HG02623 (cell line): ENCODE measurements at regions not wholly inside any gene's neighbourhood (a gene's known extent, or its start where the extent isn't known, plus 50 kb on each side); places are given as distances from the start of the nearest gene placed in this dataset.
A peak's percentile ranks its signal among the peaks of the same experiment; 100 is the strongest.

Experiments
- ATAC-seq: cut with Tn5 transposase; IDR thresholded peaks from one replicate; pipeline ENCODE4 v1.9.1; 2021; ENCODE audit warnings: moderate library complexity; ENCODE audit not compliant: unreplicated experiment

DNA sequence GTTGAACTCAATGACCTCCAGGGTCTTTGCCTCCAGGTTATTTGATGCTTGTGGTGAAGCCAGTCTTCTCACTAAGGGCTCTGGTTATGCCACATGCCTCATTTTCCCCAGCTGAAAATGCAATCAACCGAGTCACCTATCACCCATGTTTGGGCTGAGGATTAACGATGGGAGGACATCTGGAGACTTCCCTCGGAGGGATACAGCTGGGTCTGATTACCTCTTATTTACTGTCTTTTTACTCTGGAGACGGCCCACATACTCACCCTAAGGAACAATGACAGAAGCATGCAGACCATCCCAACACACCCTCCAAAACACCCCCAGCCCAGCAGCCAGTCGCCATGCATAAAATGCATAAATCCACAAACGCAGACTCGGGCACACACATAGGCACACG is 187.4 kb downstream of the OPA1 start:
- ATAC-seq = no peak

DNA sequence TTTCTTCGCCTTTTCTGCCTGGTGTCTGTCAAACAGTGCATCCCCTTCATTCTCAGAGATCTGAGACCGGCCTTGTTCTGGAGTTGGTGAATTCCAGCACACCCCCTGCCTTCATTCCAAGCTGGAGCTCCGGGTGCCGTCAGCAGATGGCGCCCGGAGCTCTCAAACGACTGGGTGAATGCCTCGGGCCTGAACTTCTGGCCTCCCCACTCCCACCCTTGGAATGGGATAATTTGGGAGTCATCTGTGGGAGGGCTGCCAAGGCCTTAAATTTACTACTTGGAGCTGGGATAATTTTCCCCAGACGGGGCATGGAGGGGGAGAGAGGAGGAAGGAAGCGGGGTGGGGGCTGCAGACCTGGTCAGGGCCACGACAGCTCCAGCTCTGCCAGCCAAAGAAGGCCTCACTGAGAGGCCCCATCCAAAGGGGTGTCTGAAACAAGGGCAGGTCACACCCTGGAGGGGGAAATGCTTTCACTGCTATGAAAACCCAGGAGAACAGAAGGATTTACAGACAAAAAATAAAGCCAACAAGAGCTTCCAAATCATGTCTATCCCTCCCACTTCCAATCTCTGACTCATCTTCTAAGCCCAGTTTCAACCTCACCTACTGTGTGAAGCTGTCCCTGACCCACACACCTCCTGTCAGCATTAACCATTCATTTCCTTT is 187.9 kb downstream of the OPA1 start:
- no peak for ATAC-seq

DNA sequence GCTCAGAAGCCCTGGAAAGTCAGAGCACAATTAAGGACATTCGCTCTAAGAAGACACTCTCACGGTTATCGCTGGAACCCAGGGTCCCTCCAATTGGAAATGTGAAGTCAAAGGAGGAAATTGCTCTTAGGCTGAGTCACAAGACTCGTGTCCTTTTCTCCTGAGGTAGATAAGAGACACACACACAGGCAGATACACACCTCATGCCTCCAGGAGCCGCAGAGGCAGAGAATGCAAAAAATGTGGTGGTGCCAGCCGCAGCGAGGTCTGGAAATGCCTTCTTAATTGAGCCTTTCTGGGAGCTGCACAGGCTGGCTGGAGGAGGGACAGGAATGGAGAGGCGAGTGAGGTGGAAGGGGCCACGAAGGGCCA is 189.3 kb downstream of the OPA1 start:
- ATAC-seq = no peak

DNA sequence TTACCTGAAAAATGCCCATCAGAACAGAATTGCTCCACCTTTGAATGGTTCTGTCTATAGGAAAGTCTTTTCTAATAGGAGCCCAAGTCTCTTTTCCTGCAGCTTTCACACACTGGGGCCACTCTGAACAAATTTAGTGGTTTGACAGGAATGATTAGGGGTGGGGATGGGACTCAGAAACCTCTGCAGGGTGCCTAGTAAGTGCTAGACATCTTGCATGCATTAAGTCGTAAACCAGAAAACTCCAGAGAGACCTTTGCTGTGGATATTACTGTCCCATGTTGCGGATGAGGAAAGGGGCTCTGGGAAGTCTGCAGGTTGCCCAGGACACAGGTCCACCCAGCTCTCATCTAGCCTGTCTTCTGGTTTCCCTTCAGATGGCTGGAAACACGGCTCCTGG is 189.7 kb downstream of the OPA1 start:
- ATAC-seq = no peak

DNA sequence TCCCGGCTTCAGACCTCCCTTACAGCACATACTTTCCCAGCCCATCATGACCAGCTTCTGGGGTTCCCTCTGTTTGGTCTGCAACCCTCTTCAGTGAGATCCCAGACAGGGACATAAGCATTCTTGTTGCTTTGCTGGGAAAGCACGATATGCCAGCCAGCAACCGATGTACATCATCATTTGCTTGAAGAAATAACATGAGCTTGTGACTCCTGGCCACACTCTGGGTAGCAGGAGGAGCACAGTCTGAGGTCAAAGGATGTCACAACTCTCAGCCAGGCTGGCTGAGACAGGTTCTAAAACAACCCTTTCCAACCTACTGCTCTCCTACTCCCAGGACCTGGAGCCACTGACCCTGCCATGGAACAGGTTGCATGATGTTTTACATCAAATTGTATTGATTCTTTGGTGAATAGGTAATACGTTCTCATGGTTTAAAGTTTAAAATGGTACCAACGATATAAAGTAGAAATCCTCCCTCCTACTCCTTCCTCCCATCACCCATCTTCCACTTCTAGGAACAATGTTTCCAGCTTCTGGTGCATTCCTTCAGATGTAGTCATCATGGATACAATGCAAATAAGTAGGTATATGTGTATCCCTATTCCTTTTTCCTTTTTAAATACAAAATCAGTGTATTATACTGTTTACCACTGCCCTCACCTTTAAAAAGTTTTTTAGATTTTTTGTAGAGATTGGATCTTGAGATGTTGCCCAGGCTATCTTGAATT is 190.3 kb downstream of the OPA1 start:
- no peak for ATAC-seq

DNA sequence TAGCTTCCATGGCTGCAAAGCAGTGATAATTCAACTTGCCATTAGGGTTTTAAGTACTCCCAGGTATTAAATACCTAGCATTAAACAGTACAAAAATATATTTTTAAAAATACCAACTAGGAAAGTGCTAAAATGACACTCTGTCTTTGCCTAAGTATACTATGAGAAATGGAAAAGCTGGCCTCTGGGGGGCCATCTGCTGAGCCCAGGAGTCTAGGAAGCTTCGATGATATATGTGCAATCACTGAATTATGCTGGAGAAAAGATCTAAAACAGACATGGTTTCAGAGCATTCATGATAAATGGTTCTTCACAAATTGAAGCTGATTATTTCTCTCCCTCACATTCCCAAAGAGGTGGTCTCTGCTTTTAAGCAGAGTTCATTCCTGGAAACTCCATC is 191.8 kb downstream of the OPA1 start:
- ATAC-seq = no peak

DNA sequence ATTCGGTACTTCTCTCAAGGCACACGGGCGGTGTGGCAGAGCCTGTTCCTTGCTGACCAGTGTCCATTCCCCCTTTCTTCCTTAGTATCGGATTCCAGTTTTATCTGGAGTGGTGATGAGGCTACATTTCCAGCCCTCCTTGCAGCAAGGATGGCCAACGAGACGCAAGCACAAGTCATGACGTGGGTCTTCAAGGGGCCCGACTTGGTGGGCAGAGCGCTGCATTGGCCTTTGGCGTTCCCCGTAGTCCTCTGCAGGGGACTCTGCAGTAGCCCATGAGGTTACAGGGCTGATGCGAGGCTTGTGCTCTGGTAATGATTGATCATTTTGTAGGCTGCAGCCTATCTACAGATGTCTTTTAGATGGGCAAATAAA is 194.5 kb downstream of the OPA1 start:
- ATAC-seq = no peak

DNA sequence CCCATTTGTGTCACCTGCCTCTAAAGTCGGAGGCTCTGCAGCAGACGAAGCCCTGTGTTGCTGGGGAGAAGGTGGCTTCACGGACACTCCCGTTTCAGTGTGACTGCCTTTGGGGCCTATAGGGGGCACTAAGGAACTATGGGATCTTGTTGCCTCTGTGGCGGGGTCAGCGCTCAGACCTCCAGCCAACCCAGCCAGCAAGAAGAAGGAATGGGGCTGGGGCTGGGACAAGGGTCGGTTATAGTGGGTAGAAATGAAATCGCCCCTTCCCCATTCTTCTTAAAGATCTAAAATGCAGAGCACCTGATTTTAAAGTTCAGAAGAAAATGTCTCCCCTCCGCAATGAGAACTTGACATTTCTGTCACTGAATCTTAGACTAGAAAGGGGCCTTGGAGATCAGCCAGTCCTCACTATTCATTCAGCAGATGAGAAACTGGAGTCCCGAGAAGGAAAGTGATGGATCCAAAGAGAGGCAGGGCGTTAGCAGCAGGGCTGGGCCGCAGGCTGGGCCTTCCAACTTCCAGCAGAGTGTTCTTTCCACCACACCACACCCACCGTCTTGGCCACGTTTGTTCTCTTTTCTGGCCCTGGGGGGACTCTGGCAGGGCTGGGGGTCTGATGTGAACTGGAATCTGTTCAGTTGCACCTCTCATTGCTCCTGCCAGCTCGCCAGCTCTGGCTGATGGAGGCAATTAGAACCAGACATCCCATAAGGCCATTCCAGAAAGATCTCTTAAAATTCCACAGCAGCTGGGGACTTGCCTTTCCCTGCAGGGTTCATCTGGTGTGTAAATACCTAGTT is 195.4 kb downstream of the OPA1 start:
- ATAC-seq = peak; percentile 67

DNA sequence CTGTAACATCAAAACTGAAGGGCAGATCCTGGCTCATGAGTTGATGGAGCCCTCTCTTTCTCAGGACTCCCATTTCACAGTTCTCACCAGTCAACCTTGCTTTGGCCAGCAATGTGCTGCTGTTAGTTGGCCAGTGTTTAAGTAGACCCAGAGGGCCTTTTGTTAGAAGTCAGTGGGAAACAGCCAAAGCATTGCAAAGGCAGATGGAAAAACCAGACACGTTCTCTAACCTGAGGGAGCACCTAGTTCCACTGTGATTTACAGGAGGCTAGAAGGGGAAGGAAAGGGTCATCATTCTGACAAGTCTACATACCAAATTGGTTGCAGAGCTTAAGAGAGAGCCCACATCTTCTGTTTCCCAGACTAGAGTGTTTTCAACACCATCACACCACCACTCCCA is 196.4 kb downstream of the OPA1 start:
- no peak for ATAC-seq

DNA sequence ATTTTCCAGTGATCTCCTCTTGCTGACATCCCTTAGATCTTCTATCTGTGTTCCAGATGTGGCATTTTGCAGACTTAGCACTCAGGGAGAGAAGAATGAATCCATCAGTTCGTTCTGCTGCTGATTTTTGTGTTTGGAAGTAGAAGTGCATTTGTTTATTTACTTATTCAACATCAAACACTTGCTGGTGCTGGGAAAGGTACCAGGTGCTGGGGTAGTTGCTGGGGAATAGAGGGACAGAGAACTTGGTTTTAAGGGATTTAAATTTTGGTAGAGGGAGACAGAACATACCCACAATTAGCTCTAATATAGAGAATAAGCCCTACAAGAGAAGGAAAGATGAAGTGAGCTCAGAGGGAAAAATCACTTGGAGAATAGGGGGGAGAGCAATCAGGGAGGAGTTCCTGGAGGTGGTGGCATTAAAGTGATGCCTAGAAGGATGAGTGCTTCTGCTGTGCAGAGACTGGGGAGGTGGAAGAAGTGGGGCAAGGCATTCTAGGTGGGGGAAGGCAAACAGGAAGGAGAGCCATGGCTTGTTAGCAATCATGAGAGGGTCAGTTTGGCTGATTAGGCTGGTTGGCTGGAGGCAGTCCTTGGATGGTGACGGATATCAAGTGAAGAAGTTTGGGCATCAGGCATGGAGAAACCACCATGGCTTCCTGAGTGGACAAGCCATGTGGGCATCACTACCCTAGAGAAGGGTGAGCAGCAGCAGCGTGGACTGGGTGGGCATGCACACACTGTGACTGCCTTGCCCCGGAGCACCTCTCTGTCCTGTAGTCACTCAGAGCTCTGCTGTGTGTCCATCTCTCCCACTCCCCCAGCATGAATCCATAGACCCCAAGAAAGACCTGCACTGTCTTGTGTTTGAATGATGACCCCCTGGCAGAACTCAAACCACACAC is 197.3 kb downstream of the OPA1 start:
- no peak for ATAC-seq

DNA sequence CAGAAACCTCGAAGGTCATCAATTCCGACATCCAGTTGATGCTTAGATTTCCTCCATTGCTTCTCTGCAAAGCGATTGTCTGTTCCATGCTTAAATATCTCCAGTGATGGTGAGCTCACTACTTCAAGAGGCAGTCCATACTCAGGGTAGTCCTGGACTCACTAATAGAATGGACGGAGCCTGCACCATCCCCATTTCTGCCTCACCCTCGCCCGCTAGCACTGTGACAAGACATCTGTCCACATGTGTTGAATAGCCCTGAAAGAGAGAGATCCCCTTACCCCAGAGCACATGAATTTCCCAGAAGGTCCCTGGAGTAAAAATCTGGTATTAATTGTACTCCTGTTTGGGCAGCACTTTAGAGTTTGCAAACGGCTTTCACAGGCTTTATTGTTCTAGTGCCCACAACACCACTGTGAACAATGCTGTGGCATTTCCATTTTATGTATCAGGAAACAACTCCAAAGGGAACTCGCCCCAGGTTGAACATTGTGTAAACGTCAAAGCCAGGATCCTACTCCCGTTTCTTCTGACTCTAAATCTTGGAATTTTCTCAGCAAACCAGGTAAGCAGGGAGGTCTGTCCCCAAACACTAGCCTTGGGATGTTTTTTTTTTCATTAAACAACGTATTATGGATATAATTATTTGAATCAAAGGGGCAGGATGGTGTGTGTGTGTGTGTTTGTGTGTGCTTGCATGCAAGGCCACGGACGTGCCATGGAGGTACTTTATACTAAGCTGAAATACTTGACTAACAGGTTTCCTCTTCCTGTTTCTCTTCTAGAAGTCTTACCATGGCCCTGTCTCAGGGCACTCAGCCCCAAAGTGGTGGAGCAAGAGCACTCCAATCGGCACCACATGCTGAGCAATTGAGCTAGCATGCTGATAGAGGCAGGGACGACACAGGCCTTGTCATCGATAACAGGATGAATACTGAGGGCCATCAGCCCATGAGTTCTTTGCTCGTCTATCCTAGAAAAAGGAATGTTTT is 198.3 kb downstream of the OPA1 start:
- no peak for ATAC-seq

DNA sequence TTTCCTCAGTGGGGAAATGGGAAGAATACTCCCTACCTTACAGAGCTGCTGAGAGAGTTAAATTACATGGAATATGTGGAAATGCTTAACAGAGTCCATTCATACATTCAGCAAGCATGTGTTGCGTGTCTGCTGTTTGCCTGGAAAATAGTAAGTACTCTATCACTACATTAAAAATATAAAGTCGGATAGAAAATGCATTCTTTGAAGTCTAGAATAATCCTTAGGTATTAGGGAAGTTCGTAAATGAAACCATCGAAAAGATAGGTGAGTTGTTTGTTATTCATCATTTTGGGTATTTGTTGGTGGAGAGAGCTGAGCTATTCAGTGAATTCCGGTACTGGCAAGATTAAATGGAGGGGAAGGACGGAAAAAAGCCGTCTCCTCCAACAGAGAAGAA is 200.1 kb downstream of the OPA1 start:
- no peak for ATAC-seq

DNA sequence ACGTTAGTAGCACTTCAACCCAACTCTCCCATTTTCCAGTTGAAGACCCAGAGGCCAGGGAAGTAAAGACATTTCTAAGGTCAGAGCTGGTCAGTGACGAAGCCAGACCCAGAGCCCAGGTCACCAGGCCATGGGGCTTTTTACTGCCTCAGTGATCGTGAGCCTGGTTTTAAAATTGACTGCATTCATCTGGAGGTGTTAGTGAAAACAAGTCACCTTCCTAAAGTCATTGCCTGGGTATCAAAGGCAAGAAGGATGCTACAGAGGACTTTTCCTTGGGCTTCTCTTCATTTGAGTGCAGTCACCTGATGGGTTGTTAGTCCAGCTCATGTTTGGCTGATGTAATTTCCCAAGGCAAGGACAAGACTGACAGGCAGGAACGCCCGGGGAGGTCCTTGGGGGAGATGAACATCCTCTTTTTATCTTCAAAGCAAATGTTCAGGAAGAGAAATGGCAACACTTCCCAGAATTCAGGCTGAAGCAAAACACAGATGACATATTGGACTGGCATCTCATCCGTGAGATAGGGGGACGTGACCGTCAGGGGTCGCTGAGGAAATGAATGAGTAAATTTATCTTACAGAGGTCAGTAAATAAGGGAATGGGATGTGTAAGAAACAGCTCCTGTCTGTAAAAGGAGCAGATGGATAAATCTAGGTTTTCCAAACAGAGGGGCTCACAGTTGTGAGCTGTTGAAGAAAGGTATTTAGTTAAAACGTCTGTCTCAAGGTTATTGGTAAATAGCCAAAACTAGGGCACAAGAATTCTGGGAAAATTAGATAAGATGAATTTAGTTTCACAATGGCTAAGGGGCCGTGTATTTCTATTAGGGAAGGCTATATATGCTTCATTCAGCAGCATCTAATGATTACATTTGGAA is 201.2 kb downstream of the OPA1 start:
- ATAC-seq = no peak

DNA sequence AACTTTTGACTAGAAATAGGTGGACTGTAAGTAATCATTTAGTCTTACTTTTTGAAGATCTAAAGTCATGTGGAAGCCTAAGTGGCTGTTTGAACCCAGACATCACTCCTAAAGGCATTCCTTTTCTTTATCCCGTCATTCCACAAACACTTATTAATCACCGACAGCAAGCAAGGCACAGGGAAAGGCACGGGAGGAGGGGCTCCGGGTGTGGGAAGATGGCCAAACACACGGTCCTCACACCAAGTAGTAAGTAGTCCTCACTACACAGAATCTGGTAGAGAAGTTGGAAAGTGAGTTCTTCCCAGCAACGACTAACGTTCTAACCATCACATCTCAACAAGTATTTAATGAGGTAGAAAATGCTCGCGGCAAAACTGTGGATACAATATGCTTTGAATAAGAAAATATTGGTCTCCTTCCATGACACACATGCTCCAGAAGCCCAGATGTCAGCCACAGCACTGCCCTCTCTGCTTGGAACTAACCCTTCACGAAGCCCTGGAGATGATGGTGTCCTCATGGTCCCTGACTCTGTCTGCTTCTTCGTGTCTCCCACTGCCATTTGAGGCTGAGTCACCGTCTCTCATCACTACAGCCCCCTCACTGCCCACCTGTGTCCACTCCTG is 202.2 kb downstream of the OPA1 start:
- ATAC-seq = no peak

DNA sequence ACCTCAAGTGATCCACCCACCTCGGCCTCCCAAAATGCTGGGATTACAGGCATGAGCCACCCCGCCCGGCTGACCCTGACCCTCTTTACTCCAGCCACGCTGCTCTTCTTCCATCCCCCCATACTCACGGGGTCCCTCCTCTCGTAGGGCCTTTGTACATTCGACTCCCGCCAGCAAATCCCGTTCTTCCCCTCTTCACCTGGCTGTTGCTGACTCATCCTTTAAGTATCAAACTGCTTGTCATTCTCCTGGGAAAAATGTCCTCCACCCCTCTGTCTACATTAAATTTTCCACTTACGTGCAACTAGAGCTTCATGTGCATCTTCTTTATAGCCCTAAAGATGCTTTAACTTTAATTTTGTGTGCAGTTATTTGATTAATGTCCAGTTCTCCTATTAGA is 203.1 kb downstream of the OPA1 start:
- ATAC-seq = no peak

DNA sequence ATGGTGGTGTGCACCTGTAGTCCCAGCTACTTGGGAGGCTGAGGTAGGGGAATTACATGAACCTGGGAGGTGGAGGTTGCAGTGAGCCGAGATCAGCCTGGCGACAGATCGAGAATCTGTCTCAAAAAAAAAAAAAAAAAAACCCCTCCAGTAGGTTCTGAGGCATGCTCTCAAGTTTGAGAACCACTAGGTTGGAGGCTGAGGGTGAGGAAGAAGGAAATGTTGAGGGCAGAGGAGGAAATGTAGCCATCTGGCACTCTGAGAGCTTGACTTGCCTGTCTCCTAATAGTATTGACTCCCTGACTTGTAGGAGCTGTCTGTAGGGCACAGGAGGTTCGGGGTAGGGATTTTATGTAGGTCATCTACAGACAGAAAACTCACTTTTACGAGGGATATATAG is 204.6 kb downstream of the OPA1 start:
- no peak for ATAC-seq

DNA sequence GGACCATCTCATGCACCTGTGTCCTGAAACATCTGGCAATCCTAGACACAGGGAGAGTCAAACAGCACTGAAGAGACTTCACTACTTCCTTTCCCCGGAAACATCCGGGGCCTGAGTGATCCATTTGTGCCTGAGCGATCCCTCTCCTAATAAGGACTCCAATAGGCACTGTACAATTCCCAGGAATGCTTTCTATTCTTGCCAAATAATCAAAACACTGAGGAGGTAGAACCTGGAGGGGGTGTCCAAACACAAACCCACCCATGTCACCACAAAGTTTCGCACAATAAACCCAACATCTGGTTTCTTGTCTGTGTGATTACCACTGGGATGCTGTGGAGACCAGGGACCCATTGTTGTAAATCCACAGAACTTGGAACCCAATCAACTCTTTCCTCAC is 205.0 kb downstream of the OPA1 start:
- ATAC-seq = no peak
